ENCODE measurements at regions not wholly inside any gene's neighbourhood (a gene's known extent, or its start where the extent isn't known, plus 50 kb on each side); places are given as distances from the start of the nearest gene placed in this dataset.

GRCh38 chr3:81261996-81262395, 499.4 kb downstream of the GBE1 start:
- Histone ChIP-seq H3K4me3 (ENCODE audit: low read depth, low read length) (no peak overlapping the region), H3K27me3 (ENCODE audit: control insufficient read depth, insufficient read depth, low read length) (no peaks in the 10 kb centered on the region), H3K36me3 (ENCODE audit: control insufficient read depth, insufficient read depth, low read length) (no peaks in the 10 kb centered on the region)
- no peak for TF ChIP-seq CTCF (IDR thresholded peaks at IDR 0.05; ENCODE audit: insufficient read depth, low read length, severe bottlenecking)
- no peak for FAIRE-seq
- DNase-seq (ENCODE audit: low read depth), result no peak

GRCh38 chr3:81255463-81255862, 506.0 kb downstream of the GBE1 start:
- FAIRE-seq, result no peak
- no peak for TF ChIP-seq CTCF (IDR thresholded peaks at IDR 0.05; ENCODE audit: insufficient read depth, low read length, severe bottlenecking)
- no peaks in the 10 kb centered on the region for H3K36me3 ChIP-seq (ENCODE audit: control insufficient read depth, insufficient read depth, low read length)
- no peak for DNase-seq (ENCODE audit: low read depth)
- no peak overlapping the region for H3K4me3 ChIP-seq (ENCODE audit: low read depth, low read length)
- no peaks in the 10 kb centered on the region for H3K27me3 ChIP-seq (ENCODE audit: control insufficient read depth, insufficient read depth, low read length)

DNA sequence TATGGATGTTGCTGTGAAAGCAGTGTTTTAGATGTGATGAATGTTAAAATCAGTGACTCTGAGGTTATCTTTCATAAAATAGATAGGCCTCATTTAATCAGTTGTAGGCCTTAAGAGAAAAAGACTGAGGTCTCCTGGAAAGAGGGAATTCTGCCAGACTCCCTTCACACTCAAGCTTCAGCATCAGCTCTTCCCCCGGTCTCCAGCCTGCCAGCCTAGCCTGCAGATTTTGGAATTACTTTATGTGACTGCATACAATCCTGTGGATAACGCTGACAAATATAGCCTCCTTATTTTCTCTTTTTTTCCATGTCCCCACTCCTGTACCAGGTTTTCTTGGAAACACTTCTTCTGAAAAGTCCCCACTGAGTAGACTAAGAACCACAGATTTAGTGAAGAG, 510.3 kb downstream of the GBE1 start:
- FAIRE-seq, result no peak
- DNase-seq (ENCODE audit: low read depth), result no peak
- no peak for TF ChIP-seq CTCF (IDR thresholded peaks at IDR 0.05; ENCODE audit: insufficient read depth, low read length, severe bottlenecking)
- Histone ChIP-seq H3K4me3 (ENCODE audit: low read depth, low read length) (no peak overlapping the region), H3K27me3 (ENCODE audit: control insufficient read depth, insufficient read depth, low read length) (no peaks in the 10 kb centered on the region), H3K36me3 (ENCODE audit: control insufficient read depth, insufficient read depth, low read length) (no peaks in the 10 kb centered on the region)

- Histone ChIP-seq H3K36me3 (ENCODE audit: control insufficient read depth, insufficient read depth, low read length) (no peaks in the 10 kb centered on the region), H3K4me3 (ENCODE audit: low read depth, low read length) (no peak overlapping the region), H3K27me3 (ENCODE audit: control insufficient read depth, insufficient read depth, low read length) (no peaks in the 10 kb centered on the region)
- no peak for TF ChIP-seq CTCF (IDR thresholded peaks at IDR 0.05; ENCODE audit: insufficient read depth, low read length, severe bottlenecking)
- FAIRE-seq, result no peak
- DNase-seq (ENCODE audit: low read depth), result peak; percentile 92
Measured at GRCh38 chr3:81249540-81250029, 511.9 kb downstream of the GBE1 start.

DNA sequence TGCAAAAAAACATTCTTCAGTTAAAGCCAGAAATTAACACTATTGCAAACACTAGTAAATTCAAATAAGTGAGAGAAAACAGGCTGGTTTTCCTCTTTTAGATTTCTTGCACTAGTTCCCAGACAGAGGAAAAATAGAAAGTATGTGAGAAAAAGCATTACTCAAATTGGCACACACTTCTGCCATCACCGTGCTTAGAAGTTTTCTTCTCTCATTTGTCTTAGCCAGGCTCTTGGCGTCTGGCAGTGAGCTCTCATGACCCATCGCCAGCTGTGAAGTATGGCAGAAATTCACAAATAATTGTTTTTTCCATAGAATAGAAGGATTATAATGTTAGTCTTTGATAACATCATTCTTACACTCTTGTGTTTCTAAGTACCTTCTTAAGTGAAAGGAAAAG, 515.9 kb downstream of the GBE1 start:
- Histone ChIP-seq H3K27me3 (ENCODE audit: control insufficient read depth, insufficient read depth, low read length) (peaks cover 3% of the 10 kb centered on the region), H3K36me3 (ENCODE audit: control insufficient read depth, insufficient read depth, low read length) (no peaks in the 10 kb centered on the region), H3K4me3 (ENCODE audit: low read depth, low read length) (no peak overlapping the region)
- FAIRE-seq (no peak), DNase-seq (ENCODE audit: low read depth) (no peak)
- no peak for TF ChIP-seq CTCF (IDR thresholded peaks at IDR 0.05; ENCODE audit: insufficient read depth, low read length, severe bottlenecking)

DNA sequence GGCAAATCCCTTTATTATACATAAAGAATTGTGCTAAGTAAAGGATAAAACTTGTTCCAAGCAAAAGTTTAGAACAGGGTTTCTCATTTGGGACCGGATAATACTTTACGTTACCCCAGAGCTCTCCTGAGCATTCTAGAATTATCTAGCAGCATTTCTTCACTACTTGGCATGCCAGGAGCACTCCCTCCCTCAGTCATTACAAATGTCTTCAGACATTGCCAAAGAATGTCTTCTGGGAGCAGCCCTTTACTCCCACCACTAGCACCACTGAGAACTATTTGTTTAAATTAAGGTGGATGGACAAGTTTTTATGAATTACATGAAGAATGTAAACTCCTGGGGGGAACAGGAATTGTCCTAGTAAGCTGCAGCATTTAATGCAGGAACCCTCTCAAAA, 516.4 kb downstream of the GBE1 start:
- Histone ChIP-seq H3K27me3 (ENCODE audit: control insufficient read depth, insufficient read depth, low read length) (peaks cover 3% of the 10 kb centered on the region), H3K36me3 (ENCODE audit: control insufficient read depth, insufficient read depth, low read length) (no peaks in the 10 kb centered on the region), H3K4me3 (ENCODE audit: low read depth, low read length) (no peak overlapping the region)
- no peak for TF ChIP-seq CTCF (IDR thresholded peaks at IDR 0.05; ENCODE audit: insufficient read depth, low read length, severe bottlenecking)
- DNase-seq (ENCODE audit: low read depth) (no peak), FAIRE-seq (no peak)

Data from bronchial epithelial cell (primary cell).